SKM-1 treated with dmso at 0.1 percent for 144 hours (cell line): ENCODE measurements at regions not wholly inside any gene's neighbourhood (a gene's known extent, or its start where the extent isn't known, plus 50 kb on each side); places are given as distances from the start of the nearest gene placed in this dataset.
"Not testable (repeated sequence)": the region's sequence is repeated elsewhere in the genome, so short reads cannot be mapped to it uniquely, and the experiment has no call there.

Experiments
- DNase-seq: peaks from one replicate; lab custom pipeline; 2025; ENCODE audit not compliant: unreplicated experiment; lab: John Stamatoyannopoulos, UW

GRCh38 chr14:106658066-106658860 is 1131.9 kb downstream of the TMEM121 start:
- DNase-seq: not testable (repeated sequence)

GRCh38 chr14:106661561-106661960 is 1135.2 kb downstream of the TMEM121 start:
- not testable (repeated sequence) for DNase-seq

- DNase-seq: no peak
Observed at GRCh38 chr14:106662936-106663550, 1136.7 kb downstream of the TMEM121 start.

- peak; percentile 0 for DNase-seq
Observed at GRCh38 chr14:106663805-106664410, 1137.5 kb downstream of the TMEM121 start.

- no peak for DNase-seq
Observed at GRCh38 chr14:106665814-106666213, 1139.4 kb downstream of the TMEM121 start.

GRCh38 chr14:106666341-106666740 is 1140.0 kb downstream of the TMEM121 start:
- DNase-seq: no peak

GRCh38 chr14:106670011-106670410 is 1143.6 kb downstream of the TMEM121 start:
- DNase-seq: no peak

GRCh38 chr14:106674093-106674492 is 1147.7 kb downstream of the TMEM121 start:
- not testable (repeated sequence) for DNase-seq

GRCh38 chr14:106674509-106675125 is 1148.2 kb downstream of the TMEM121 start:
- not testable (repeated sequence) for DNase-seq

GRCh38 chr14:106675716-106676115 is 1149.3 kb downstream of the TMEM121 start:
- not testable (repeated sequence) for DNase-seq

- no peak for DNase-seq
Observed at GRCh38 chr14:106679776-106680175, 1153.4 kb downstream of the TMEM121 start.

GRCh38 chr14:106681161-106681560 is 1154.8 kb downstream of the TMEM121 start:
- DNase-seq: no peak

- DNase-seq: no peak
Observed at GRCh38 chr14:106681568-106681967, 1155.2 kb downstream of the TMEM121 start.

- no peak for DNase-seq
Observed at GRCh38 chr14:106683631-106684030, 1157.2 kb downstream of the TMEM121 start.

GRCh38 chr14:106686533-106686932 is 1160.2 kb downstream of the TMEM121 start:
- no peak for DNase-seq

- DNase-seq: no peak
Observed at GRCh38 chr14:106690333-106690891, 1164.0 kb downstream of the TMEM121 start.

GRCh38 chr14:106691601-106692291 is 1165.4 kb downstream of the TMEM121 start:
- peak; percentile 3 for DNase-seq

- DNase-seq: peak; percentile 0
Observed at GRCh38 chr14:106694638-106695393, 1168.4 kb downstream of the TMEM121 start.

GRCh38 chr14:106698620-106699267 is 1172.4 kb downstream of the TMEM121 start:
- not testable (repeated sequence) for DNase-seq
